T-helper 17 cell (primary cell): ENCODE measurements at regions not wholly inside any gene's neighbourhood (a gene's known extent, or its start where the extent isn't known, plus 50 kb on each side); places are given as distances from the start of the nearest gene placed in this dataset.

Experiments used
- ATAC-seq: fragments of 150-1000 bp; cut with Tn5 transposase; 2 replicates; pipeline ENCODE4 v1.10.0; 2021; ENCODE audit warnings: mild to moderate bottlenecking, moderate library complexity
- DNase-seq, 3 donors: peaks; one replicate each; pipeline versions ENCODE4 v3.0.0 to v3.0.0-alpha.2; 2020 to 2021
- H3K9me3 ChIP-seq: one replicate; pipeline ENCODE4 v1.7.0; 2013; ENCODE audit warnings: low read length, mild to moderate bottlenecking; ENCODE audit not compliant: control insufficient read depth, poor library complexity, severe bottlenecking
- H3K27ac Mint-ChIP-seq: one replicate; pipeline ENCODE4 v1.8.0; 2022; ENCODE audit warnings: mild to moderate bottlenecking, moderate library complexity, mixed read lengths
- H3K27me3 Mint-ChIP-seq: one replicate; pipeline ENCODE4 v1.8.0; 2022; ENCODE audit warnings: mixed read lengths
- H3K36me3 Mint-ChIP-seq: one replicate; pipeline ENCODE4 v1.8.0; 2022; ENCODE audit warnings: low read depth, mixed read lengths
- H3K4me1 Mint-ChIP-seq: one replicate; pipeline ENCODE4 v1.8.0; 2022; ENCODE audit warnings: mild to moderate bottlenecking, mixed read lengths
- H3K4me3 Mint-ChIP-seq: one replicate; pipeline ENCODE4 v1.8.0; 2022; ENCODE audit warnings: mild to moderate bottlenecking, moderate library complexity, mixed read lengths

DNA sequence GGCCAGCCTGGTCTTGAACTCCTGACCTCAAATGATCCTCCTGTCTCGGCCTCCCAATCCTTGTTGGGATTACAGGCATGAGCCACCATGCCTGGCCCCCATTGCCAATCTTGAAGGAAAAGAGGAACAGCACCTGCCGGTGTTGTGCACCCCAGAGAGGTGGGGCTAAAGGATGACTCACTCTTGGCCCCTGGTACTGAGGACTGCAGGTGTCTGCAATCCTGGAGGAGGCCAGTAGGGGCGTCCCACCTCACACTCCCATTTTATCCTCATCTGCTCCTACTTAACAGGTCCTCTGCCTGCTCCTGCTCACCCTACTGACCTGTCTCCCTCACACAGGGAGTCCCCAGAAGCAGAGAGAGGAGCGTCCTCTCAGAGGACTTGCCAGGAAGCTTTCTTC, 390.4 kb downstream of the ARHGEF28 start:
- no peaks in the 10 kb centered on the region for H3K4me1 Mint-ChIP-seq

DNA sequence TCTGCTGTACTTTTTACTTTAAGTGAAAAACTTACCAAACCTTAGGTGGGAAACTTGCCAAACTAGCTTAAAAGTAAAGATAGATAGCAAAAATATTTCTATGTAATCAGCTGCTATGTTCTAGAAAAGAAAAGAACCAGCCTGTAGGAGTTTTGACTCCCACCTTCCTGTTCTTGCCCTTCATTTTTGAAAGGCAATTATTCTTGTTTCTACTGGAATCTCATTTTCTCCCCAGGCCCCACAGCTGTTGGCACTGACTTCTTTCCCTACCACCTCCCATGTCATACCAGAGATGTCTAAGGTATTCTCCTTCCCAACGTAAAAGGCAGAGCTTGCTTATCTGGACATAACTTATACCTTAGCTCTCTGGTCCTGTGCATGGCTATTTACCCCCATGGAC, 389.7 kb downstream of the ARHGEF28 start:
- Mint-ChIP-seq H3K27ac (no peak overlapping the region), H3K36me3 (no peaks in the 10 kb centered on the region), H3K27me3 (peaks cover 50% of the 10 kb centered on the region), H3K4me3 (no peak overlapping the region), H3K4me1 (no peaks in the 10 kb centered on the region)
- no peaks in the 10 kb centered on the region for H3K9me3 ChIP-seq
- no peak for DNase-seq
- no peak for ATAC-seq

More for the DNA sequence above, 390.4 kb downstream of the ARHGEF28 start:
- H3K36me3 Mint-ChIP-seq, result no peaks in the 10 kb centered on the region
- no peak overlapping the region for H3K4me3 Mint-ChIP-seq
- no peak for DNase-seq
- peaks cover 44% of the 10 kb centered on the region for H3K27me3 Mint-ChIP-seq
- H3K9me3 ChIP-seq, result no peaks in the 10 kb centered on the region
- no peak for ATAC-seq
- H3K27ac Mint-ChIP-seq, result no peak overlapping the region

DNA sequence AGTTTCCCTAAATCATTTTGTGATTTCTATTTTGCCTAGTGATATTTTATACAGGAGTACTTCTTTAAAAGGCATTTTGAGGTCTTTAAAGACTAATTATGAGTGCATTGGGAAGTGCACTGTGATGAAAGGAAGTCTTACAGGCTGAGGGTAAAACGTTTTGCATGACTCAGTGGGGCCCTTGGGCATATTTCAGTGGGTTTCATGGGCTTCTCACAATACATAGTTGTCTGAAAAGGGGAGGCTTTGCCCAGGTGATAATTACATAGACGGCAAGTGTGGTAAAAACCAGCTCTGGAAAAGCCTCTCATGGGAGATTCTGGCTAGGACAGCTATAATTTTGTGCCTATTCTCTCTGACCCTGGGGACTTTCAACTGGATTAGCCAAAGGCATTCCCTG, 387.2 kb downstream of the ARHGEF28 start:
- Mint-ChIP-seq H3K27me3 (peaks cover 53% of the 10 kb centered on the region), H3K36me3 (no peaks in the 10 kb centered on the region), H3K4me1 (no peaks in the 10 kb centered on the region), H3K4me3 (no peak overlapping the region), H3K27ac (no peak overlapping the region)
- ATAC-seq (no peak), DNase-seq (no peak)
- H3K9me3 ChIP-seq, result no peaks in the 10 kb centered on the region

DNA sequence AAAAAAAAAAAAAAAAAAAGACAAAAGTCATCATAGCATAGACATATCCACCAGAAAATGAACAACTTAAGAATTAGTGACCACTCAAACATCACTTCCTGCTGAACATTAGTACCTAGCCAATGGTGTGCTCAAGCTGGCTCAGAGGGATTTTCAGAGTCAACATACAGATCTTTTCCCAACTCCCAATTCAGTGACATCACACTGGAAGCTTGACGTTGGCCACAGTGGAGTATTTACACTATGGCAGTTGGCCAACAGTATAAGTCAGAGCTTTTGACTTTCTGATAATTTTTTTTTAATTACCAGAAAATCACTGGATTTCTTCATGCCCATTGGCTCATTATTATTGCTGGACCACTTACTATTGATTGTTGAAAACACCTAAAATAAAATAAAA, 383.5 kb downstream of the ARHGEF28 start:
- DNase-seq (no peak), ATAC-seq (no peak)
- H3K4me1 Mint-ChIP-seq, result no peaks in the 10 kb centered on the region
- no peak overlapping the region for H3K27ac Mint-ChIP-seq
- no peak overlapping the region for H3K4me3 Mint-ChIP-seq
- H3K27me3 Mint-ChIP-seq, result peaks cover 54% of the 10 kb centered on the region
- H3K9me3 ChIP-seq, result no peaks in the 10 kb centered on the region
- no peaks in the 10 kb centered on the region for H3K36me3 Mint-ChIP-seq

DNA sequence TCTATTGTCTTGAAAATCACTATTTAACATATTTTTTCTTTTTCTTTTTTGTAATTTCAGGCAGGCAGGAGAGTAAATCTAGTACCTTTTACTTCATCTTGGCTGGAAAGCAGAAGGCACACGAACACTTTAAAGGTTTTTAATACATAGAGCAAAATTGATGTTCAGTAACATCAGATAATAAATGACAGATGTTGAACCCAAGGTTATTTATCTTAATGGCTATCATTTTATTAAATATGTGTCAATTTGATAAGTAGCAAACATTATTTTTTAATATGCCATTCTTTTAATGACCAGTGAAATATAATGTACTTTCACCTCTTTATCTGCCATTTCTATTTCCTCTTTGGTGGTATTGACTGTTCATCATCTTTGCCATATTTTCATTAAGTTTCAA, 381.2 kb downstream of the ARHGEF28 start:
- Mint-ChIP-seq H3K4me3 (no peak overlapping the region), H3K27me3 (peaks cover 43% of the 10 kb centered on the region), H3K4me1 (no peaks in the 10 kb centered on the region), H3K27ac (no peak overlapping the region), H3K36me3 (no peaks in the 10 kb centered on the region)
- DNase-seq (no peak), ATAC-seq (no peak)
- no peaks in the 10 kb centered on the region for H3K9me3 ChIP-seq

DNA sequence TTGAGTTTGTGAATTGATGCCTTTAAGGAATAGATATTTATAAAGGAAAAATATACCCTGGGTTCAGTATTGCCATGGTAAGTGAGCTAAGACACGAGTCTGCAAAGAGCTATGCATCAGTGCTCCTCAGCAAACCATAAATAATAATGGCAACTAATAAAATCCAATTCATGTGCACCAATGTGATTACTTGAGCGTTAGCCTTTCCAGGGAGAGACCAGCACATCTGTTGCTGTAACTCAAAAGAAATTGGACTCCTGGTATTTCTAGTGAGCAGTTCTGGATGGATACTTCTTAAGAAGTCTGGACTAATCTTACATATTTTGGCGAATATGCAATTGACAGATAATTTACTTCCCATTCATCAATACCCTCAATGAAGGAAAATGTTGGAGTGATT, 373.3 kb downstream of the ARHGEF28 start:
- peaks cover 29% of the 10 kb centered on the region for H3K27me3 Mint-ChIP-seq
- no peaks in the 10 kb centered on the region for H3K36me3 Mint-ChIP-seq
- no peak for ATAC-seq
- H3K4me3 Mint-ChIP-seq, result no peak overlapping the region
- H3K27ac Mint-ChIP-seq, result no peak overlapping the region
- no peaks in the 10 kb centered on the region for H3K4me1 Mint-ChIP-seq
- no peaks in the 10 kb centered on the region for H3K9me3 ChIP-seq
- DNase-seq, result no peak

- ATAC-seq (no peak), DNase-seq (no peak)
- Mint-ChIP-seq H3K27ac (no peak overlapping the region), H3K4me3 (no peak overlapping the region), H3K4me1 (no peaks in the 10 kb centered on the region), H3K27me3 (peaks cover 33% of the 10 kb centered on the region), H3K36me3 (no peaks in the 10 kb centered on the region)
- no peaks in the 10 kb centered on the region for H3K9me3 ChIP-seq
Observed at GRCh38 chr5:73998489-73998888, 372.5 kb downstream of the ARHGEF28 start.

- Mint-ChIP-seq H3K36me3 (no peaks in the 10 kb centered on the region), H3K27ac (no peak overlapping the region), H3K4me1 (no peaks in the 10 kb centered on the region), H3K4me3 (no peak overlapping the region), H3K27me3 (peaks cover 34% of the 10 kb centered on the region)
- H3K9me3 ChIP-seq, result no peaks in the 10 kb centered on the region
- DNase-seq (no peak), ATAC-seq (no peak)
Observed at GRCh38 chr5:73997960-73998359, 372.0 kb downstream of the ARHGEF28 start.

- H3K4me1 Mint-ChIP-seq, result no peaks in the 10 kb centered on the region
- no peaks in the 10 kb centered on the region for H3K9me3 ChIP-seq
- no peak for ATAC-seq
- H3K27me3 Mint-ChIP-seq, result peaks cover 46% of the 10 kb centered on the region
- no peak overlapping the region for H3K4me3 Mint-ChIP-seq
- no peak overlapping the region for H3K27ac Mint-ChIP-seq
- DNase-seq, result no peak
- H3K36me3 Mint-ChIP-seq, result no peaks in the 10 kb centered on the region
Observed at GRCh38 chr5:73996151-73996755, 370.3 kb downstream of the ARHGEF28 start.

DNA sequence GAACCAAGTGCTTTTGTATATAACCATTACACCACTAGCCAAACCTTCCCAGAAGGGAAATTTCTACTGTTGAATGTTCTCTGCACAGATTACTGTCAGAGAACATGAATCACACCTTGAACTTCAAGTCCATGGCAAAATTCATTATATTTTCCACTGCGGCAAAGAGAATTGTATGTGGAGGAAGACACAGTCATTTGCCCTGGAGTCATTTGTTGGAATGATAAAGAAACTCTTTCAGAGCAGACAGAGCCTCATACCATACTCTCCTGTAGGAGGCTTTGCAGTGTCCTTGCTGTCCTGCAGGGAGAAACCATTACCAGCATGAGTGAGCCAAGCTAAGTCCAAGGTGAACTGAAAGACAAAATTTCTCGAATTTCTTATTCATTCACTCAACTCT, 369.0 kb downstream of the ARHGEF28 start:
- no peak for ATAC-seq
- no peak overlapping the region for H3K4me3 Mint-ChIP-seq
- no peaks in the 10 kb centered on the region for H3K9me3 ChIP-seq
- H3K27ac Mint-ChIP-seq, result no peak overlapping the region
- no peak for DNase-seq
- peaks cover 54% of the 10 kb centered on the region for H3K27me3 Mint-ChIP-seq
- H3K36me3 Mint-ChIP-seq, result no peaks in the 10 kb centered on the region
- no peaks in the 10 kb centered on the region for H3K4me1 Mint-ChIP-seq
